ENCODE measurements at regions not wholly inside any gene's neighbourhood (a gene's known extent, or its start where the extent isn't known, plus 50 kb on each side); places are given as distances from the start of the nearest gene placed in this dataset.

DNA sequence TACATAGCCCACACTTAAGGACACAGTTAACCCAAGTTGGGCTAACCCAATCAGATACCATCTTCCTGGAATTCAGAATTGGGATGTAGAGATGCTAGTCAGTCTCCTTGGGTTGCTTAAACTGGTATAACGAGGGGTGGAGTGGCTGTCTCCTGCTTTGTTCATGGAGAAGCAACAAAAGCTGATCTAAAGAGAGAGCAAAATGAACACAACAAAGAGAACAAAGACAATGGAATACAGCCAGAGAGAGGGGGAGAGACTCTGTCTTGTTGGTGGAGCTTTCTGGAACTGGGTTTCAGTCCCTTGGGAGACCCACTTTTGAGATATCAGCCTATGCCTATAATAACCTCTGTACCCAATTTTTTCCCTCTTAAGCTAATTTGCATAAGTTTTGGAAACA is 138.1 kb downstream of the ATG4C start:
- TF ChIP-seq POLR2A (IDR thresholded peaks at IDR 0.05), result no peak
- TF ChIP-seq, protein P1, sequence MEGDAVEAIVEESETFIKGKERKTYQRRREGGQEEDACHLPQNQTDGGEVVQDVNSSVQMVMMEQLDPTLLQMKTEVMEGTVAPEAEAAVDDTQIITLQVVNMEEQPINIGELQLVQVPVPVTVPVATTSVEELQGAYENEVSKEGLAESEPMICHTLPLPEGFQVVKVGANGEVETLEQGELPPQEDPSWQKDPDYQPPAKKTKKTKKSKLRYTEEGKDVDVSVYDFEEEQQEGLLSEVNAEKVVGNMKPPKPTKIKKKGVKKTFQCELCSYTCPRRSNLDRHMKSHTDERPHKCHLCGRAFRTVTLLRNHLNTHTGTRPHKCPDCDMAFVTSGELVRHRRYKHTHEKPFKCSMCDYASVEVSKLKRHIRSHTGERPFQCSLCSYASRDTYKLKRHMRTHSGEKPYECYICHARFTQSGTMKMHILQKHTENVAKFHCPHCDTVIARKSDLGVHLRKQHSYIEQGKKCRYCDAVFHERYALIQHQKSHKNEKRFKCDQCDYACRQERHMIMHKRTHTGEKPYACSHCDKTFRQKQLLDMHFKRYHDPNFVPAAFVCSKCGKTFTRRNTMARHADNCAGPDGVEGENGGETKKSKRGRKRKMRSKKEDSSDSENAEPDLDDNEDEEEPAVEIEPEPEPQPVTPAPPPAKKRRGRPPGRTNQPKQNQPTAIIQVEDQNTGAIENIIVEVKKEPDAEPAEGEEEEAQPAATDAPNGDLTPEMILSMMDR (IDR thresholded peaks at IDR 0.05), result no peak
